Body of pancreas (tissue), 4 donors: ENCODE measurements at regions not wholly inside any gene's neighbourhood (a gene's known extent, or its start where the extent isn't known, plus 50 kb on each side); places are given as distances from the start of the nearest gene placed in this dataset.

Source experiments
- ATAC-seq: fragments of 150-250 bp; one replicate; pipeline ENCODE4 v1.9.1; 2016
- DNase-seq, 4 donors: peaks; one replicate each; pipeline ENCODE4 v3.0.0-alpha.2; 2019
- H3K27ac ChIP-seq, 4 donors: fragments of 200-600 bp; sonication (generic); 1 replicate in 3 of 4; 2 replicates in 1 of 4; pipeline versions ENCODE4 v1.5.1 to v1.6.1; 2016 to 2019; ENCODE audit warnings: mild to moderate bottlenecking in 1 of 4, mixed read lengths in 1 of 4, moderate library complexity in 1 of 4
- H3K27me3 ChIP-seq, 2 donors: fragments of 200-600 bp; sonication (generic); one replicate each; pipeline ENCODE4 v1.6.0; 2016; ENCODE audit warnings: mild to moderate bottlenecking in 1 of 2
- H3K36me3 ChIP-seq, 2 donors: fragments of 200-600 bp; sonication (generic); replicated peaks in 1 of 2; 2 replicates each; pipeline ENCODE4 v1.5.1; 2016; ENCODE audit warnings: low read depth in 2 of 2; ENCODE audit not compliant: insufficient read depth in 1 of 2
- H3K4me1 ChIP-seq: fragments of 200-600 bp; sonication (generic); one replicate; pipeline ENCODE4 v1.6.0; 2016
- H3K4me3 ChIP-seq, 2 donors: fragments of 200-600 bp; sonication (generic); 1 replicate in 1 of 2; 2 replicates in 1 of 2; pipeline ENCODE4 v1.5.1; 2016 to 2019
- H3K9me3 ChIP-seq, 3 donors: fragments of 200-600 bp; sonication (generic); 1 replicate in 2 of 3; 2 replicates in 1 of 3; pipeline ENCODE4 v1.5.1; 2016
- CTCF ChIP-seq, 7 experiments: fragments of 450-650 bp in 4 of 7; fragments of 200-600 bp in 3 of 7; sonication (generic) in 3 of 7; IDR thresholded peaks; one replicate each; pipeline ENCODE4 v1.5.1; 2016 to 2019; ENCODE audit warnings: antibody characterized with exemption in 7 of 7
- POLR2A ChIP-seq, 3 donors: fragments of 450-650 bp; IDR thresholded peaks; one replicate each; pipeline ENCODE4 v1.6.1; 2016; ENCODE audit warnings: antibody characterized with exemption in 3 of 3, mild to moderate bottlenecking in 2 of 3
- WGBS, 2 donors: methylation state at CpG; one replicate each; pipeline ENCODE4 v1.1.5; 2017; 5-methylcytosine and 5-hydroxymethylcytosine counted together
- intact Hi-C: fragments of 100-400 bp; cut with DNase I; formaldehyde crosslinking; loops from one replicate; pipeline ENCODE4 v1.15.1; 2023

DNA sequence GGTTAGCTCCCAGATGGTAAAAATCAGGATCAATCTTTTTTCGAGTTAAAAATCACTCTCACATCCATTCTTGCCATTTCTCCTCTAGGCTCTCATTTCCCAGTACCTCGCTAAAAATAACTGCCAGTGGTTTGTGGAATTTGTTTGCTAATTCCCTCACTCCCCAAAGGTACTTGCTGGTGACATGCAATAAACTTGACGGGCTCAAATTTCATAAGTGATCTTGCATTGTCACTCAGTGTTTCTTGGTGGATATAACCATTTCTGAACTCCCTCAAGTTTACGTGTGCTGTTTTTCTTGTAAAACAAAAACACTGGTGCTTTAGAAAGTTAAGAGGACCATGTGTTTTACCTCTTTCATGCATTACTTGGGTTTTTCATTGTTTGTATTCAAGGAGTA lies 399.2 kb upstream of the MKI67 start:
- ATAC-seq (no peak), DNase-seq (no peak)
- Histone ChIP-seq H3K4me1 (no peaks in the 10 kb centered on the region), H3K27me3 (no peaks in the 10 kb centered on the region), H3K36me3 (no peaks in the 10 kb centered on the region), H3K27ac (no peak overlapping the region), H3K9me3 (no peaks in the 10 kb centered on the region), H3K4me3 (no peak overlapping the region)
- TF ChIP-seq POLR2A (IDR thresholded peaks at IDR 0.05) (no peak), CTCF (IDR thresholded peaks at IDR 0.05) (no peak)
- intact Hi-C loops, result no loop called here
- 58 to 62% methylated on average over 4 of the region's 4 CpGs for WGBS, 2 donors

GRCh38 chr10:128525936-128526335 lies 399.7 kb upstream of the MKI67 start:
- Histone ChIP-seq H3K4me1 (no peaks in the 10 kb centered on the region), H3K9me3 (no peaks in the 10 kb centered on the region), H3K27ac (no peak overlapping the region), H3K4me3 (no peak overlapping the region), H3K36me3 (no peaks in the 10 kb centered on the region), H3K27me3 (no peaks in the 10 kb centered on the region)
- no peak for TF ChIP-seq CTCF (IDR thresholded peaks at IDR 0.05)
- no peak for TF ChIP-seq POLR2A (IDR thresholded peaks at IDR 0.05)
- WGBS, 2 donors, result 76 to 79% methylated on average over 8 of the region's 8 CpGs
- intact Hi-C loops, result no loop called here
- no peak for ATAC-seq
- no peak for DNase-seq

- Histone ChIP-seq H3K9me3 (no peaks in the 10 kb centered on the region), H3K27me3 (no peaks in the 10 kb centered on the region), H3K27ac (no peak overlapping the region), H3K4me1 (no peaks in the 10 kb centered on the region), H3K36me3 (no peaks in the 10 kb centered on the region), H3K4me3 (no peak overlapping the region)
- WGBS, 2 donors, result 38 to 50% methylated on average over 16 to 17 of the region's 17 CpGs
- ATAC-seq (no peak), DNase-seq (peak in 3 of 4 donors; percentile 6 to 25 (median 12))
- TF ChIP-seq POLR2A (IDR thresholded peaks at IDR 0.05) (no peak), CTCF (IDR thresholded peaks at IDR 0.05) (no peak)
- intact Hi-C loops, result no loop called here
These were observed 400.7 kb upstream of the MKI67 start for GRCh38 chr10:128526791-128527375.

DNA sequence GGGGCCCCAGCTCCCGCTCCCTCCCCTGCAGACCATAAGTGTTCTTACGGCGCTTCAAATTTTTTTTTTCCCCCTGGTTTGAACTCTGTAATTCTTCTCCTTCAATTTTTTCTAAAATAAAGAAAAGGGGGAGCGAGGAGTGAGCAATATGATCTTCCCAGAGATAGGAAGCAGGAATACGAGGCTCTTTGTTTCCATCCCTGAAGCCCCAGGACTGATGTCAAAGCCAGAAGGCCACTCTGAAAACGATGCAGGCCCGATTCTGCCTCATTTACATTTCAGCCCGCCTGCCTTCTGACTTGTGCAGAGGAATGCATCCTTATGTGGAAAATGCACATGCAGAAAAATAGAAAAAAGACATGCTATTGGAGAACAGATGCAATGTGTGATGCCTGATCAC lies 401.5 kb upstream of the MKI67 start:
- TF ChIP-seq POLR2A (IDR thresholded peaks at IDR 0.05) (no peak), CTCF (IDR thresholded peaks at IDR 0.05) (no peak)
- no peaks in the 10 kb centered on the region for H3K27me3 ChIP-seq
- DNase-seq (no peak), ATAC-seq (no peak)
- WGBS, 2 donors, result 51 to 63% methylated on average over 8 of the region's 8 CpGs
- H3K4me3 ChIP-seq, result no peak overlapping the region
- H3K36me3 ChIP-seq, result no peaks in the 10 kb centered on the region
- intact Hi-C loops, result no loop called here
- H3K27ac ChIP-seq, result no peak overlapping the region
- H3K4me1 ChIP-seq, result no peaks in the 10 kb centered on the region
- H3K9me3 ChIP-seq, result no peaks in the 10 kb centered on the region

GRCh38 chr10:128528167-128528566 lies 401.9 kb upstream of the MKI67 start:
- ATAC-seq (no peak), DNase-seq (no peak)
- TF ChIP-seq POLR2A (IDR thresholded peaks at IDR 0.05) (no peak), CTCF (IDR thresholded peaks at IDR 0.05) (no peak)
- intact Hi-C loops, result no loop called here
- H3K9me3 ChIP-seq, result no peaks in the 10 kb centered on the region
- H3K27ac ChIP-seq, result no peak overlapping the region
- no peaks in the 10 kb centered on the region for H3K4me1 ChIP-seq
- 70 to 74% methylated on average over 2 of the region's 2 CpGs for WGBS, 2 donors
- no peaks in the 10 kb centered on the region for H3K27me3 ChIP-seq
- H3K4me3 ChIP-seq, result no peak overlapping the region
- no peaks in the 10 kb centered on the region for H3K36me3 ChIP-seq
